ENCODE measurements at regions not wholly inside any gene's neighbourhood (a gene's known extent, or its start where the extent isn't known, plus 50 kb on each side); places are given as distances from the start of the nearest gene placed in this dataset.
"Not testable (repeated sequence)": the region's sequence is repeated elsewhere in the genome, so short reads cannot be mapped to it uniquely, and the experiment has no call there.

- DNase-seq (ENCODE audit: low spot score): no peak
Measured at GRCh38 chr3:26145769-26146168, 355.9 kb downstream of the OXSM start.

DNA sequence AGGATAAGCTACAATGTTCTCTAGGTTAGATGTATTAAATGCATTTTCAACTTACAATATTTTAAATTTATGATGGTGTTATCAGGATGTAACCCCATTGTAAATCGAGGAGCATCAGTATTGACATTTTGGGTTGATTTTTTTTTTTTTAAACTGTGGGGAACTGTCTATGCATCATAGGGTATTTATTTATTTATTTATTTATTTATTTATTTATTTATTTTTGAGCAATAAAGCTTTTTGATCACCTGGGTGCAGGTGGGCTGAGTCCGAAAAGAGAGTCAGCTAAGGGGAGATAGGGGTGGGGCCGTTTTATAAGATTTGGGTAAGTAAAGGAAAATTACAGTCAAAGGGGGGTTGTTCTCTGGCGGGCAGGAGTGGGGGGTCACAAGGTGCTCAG, 367.5 kb downstream of the OXSM start:
- not testable (repeated sequence) for DNase-seq (ENCODE audit: low spot score)

GRCh38 chr3:26171006-26171405, 381.1 kb downstream of the OXSM start:
- DNase-seq (ENCODE audit: low spot score): no peak

DNA sequence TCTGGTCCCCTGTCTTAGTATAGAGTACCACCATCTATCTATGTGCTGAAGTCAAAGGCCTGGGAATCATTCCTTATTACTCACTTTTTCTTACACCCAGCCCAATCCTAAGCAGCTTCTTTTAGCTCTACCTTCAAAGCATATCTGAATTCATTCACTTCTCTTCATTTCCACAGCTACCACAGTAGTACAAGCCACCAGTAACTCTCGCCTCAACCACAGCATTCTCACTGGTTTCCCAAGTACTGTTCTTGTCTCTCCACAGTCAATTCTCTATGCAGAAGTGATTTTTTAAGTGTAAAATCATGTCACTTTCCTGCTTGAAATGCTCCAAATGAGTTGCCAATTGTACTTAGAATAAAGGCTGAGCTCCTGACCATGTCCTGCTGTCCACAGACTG, 401.7 kb downstream of the OXSM start:
- no peak for DNase-seq (ENCODE audit: low spot score)

DNA sequence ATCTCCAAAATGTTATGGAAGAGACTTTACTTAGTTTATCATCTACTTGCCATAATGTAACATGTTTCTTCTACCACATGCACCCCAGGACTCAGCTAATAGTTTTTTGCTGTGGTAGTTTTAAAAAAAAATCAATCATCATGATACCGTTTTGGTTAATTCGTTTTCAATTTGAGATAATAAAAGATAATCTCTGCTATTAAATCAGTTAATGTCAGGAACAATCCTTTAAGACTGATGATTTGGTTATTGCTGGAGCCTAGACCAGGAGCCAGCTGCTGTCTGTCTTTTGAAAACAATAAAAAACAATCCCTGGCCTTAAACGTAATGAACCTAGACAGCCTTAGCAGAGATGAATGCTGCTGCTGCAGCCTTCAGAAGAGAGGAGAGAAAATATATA, 403.7 kb downstream of the OXSM start:
- no peak for DNase-seq (ENCODE audit: low spot score)

GRCh38 chr3:26196781-26197180, 406.9 kb downstream of the OXSM start:
- DNase-seq (ENCODE audit: low spot score): no peak

GRCh38 chr3:26198609-26199008, 408.7 kb downstream of the OXSM start:
- no peak for DNase-seq (ENCODE audit: low spot score)

DNA sequence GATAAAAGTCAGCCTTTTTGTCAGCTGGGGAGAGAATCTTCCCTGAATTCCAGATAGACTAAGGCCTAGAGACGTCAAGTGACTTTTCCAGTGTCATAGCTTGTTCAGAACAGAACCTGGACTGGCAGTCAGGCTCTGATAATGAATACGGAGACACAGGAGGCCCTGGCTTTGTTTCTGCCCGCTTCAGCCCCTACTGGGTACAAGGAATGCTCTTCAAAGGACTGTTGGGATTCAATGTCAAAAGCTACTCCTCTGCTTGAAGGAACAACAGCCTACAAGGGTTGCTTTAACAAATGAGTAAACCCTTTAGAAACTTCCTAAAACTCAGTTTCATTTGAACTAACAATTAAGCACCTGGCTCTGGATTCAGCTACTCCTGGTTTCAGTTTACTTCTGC, 412.3 kb downstream of the OXSM start:
- no peak for DNase-seq (ENCODE audit: low spot score)

DNA sequence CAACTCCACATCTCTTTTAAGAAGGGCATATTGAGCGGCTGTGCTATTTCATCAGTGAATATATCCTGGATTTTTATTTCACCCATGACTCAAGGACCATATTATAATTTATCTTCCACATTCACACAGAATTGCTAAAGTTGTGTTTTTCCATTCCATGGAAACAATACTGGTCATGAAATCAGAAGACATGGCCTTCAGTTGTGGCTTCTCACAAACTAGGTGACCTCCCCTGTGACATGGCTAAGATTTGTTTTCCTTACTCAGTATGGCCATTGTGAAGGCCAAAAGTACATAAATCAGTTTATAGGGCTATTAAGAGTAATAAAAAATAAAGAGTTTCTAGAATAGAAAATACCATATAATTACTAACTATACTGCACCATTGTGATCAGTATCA, 415.6 kb downstream of the OXSM start:
- DNase-seq (ENCODE audit: low spot score): no peak

- no peak for DNase-seq (ENCODE audit: low spot score)
Measured at GRCh38 chr3:26208201-26208600, 414.4 kb upstream of the LRRC3B start.

DNA sequence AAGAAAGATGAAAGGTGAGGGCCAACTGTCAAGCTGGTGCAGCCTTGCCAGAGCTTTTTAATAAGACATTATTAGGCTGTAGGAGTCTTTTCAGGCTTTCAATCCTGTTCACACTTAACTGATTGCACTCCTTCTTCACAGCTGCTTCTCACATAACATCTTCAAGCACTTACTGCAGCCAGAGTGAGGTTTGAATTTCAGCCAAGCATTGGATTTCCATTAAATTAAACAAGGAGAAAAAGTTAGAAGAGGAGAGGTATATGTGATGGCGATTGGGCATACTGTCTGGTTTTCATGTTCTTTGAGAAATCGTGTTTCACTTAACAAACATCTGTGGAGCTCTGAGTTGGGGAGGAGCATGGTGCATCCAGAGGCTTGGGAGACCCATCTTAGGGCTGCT, 392.8 kb upstream of the LRRC3B start:
- no peak for DNase-seq (ENCODE audit: low spot score)

- DNase-seq (ENCODE audit: low spot score): no peak
Measured at GRCh38 chr3:26233374-26233773, 389.2 kb upstream of the LRRC3B start.

DNA sequence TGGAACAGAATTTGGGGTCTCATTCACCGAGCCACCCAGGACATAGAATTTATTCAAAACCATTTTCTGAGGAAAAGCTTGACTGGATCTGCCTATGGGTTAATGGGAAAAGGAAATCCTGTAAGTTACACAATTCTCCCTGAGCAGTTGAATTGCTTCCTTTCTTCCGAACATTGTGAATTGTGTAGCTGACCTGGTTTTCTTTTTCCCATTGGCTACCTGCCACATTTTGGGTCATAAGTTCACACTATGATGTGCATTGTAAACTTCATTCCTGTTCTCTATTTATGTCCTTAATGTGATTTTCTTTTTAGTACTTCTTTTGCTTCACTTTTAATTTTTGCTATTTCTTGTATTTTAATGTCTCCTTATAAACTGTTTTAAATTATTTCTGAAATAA, 386.0 kb upstream of the LRRC3B start:
- DNase-seq (ENCODE audit: low spot score): no peak

- no peak for DNase-seq (ENCODE audit: low spot score)
Measured at GRCh38 chr3:26237036-26237682, 385.4 kb upstream of the LRRC3B start.

DNA sequence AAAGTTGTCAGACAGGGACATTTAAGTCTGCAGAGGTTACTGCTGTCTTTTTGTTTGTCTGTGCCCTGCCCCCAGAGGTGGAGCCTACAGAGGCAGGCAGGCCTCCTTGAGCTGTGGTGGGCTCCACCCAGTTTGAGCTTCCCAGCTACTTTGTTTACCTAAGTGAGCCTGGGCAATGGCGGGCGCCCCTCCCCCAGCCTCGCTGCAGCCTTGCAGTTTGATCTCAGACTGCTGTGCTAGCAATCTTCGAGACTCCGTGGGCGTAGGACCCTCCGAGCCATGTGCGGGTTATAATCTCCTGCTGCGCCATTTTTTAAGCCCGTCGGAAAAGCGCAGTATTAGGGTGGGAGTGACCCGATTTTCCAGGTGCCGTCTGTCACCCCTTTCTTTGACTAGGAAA, 378.0 kb upstream of the LRRC3B start:
- DNase-seq (ENCODE audit: low spot score): not testable (repeated sequence)

GRCh38 chr3:26245236-26245635, 377.3 kb upstream of the LRRC3B start:
- DNase-seq (ENCODE audit: low spot score): no peak

DNA sequence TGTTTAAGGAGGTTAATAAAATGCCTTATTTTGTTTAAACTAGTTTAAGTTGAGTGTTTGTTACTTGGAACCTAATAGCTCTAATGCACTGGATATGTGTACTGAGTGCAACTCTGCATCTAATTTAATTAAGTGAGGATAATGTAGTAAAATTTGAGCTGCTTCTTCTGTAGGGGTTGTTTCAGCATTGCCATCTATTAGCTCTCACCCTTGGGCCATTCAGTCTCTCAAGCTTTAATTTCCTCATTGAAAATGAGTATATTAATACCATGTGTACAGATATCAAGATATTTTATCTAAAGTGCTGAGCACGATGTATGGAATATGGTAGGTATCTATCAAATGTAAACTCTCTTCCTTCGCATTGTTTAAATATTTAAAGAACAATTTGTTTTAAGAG, 375.7 kb upstream of the LRRC3B start:
- no peak for DNase-seq (ENCODE audit: low spot score)

GRCh38 chr3:26247712-26248111, 374.9 kb upstream of the LRRC3B start:
- no peak for DNase-seq (ENCODE audit: low spot score)

GRCh38 chr3:26252001-26252400, 370.6 kb upstream of the LRRC3B start:
- DNase-seq (ENCODE audit: low spot score): no peak

DNA sequence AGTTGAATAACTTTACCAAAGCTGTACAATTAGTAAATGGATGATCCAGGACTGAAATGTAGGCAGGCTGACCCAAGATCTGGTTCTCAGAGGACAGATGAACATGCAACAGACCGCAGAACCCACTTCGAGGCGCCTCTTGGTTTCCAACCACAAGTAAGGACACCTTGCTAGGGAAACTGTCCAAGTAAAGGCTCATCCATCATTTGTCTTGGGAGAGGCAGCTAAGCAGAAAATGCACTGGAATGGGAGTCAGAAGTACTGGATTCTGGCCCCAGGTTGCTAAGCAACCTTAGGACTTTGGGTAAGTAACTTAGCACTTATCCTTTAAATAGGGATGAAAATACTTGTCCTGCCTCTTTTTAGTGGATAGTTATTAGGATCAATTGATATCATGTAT, 366.3 kb upstream of the LRRC3B start:
- no peak for DNase-seq (ENCODE audit: low spot score)

- DNase-seq (ENCODE audit: low spot score): no peak
Measured at GRCh38 chr3:26259176-26259575, 363.4 kb upstream of the LRRC3B start.

DNA sequence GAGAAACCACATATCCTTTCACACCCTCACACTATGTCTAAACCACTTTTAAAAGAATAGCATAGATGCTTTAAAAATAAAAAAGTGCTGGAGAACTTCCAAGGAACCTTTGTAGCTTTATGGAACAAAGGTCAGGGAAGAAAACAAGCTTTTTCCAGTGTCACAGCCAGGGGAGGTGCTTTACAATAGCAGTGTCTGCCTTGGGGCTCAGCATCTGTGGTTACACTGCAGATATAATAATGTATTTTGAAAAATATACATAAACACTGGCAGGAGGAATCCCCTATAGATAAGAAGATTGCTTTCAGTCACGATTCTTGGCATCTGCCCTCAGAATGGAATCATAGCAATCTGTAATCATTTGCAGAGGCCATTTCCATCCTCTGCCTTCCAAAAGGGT, 362.4 kb upstream of the LRRC3B start:
- DNase-seq (ENCODE audit: low spot score): no peak

GRCh38 chr3:26264708-26265107, 357.9 kb upstream of the LRRC3B start:
- DNase-seq (ENCODE audit: low spot score): no peak

GRCh38 chr3:26271848-26272247, 350.7 kb upstream of the LRRC3B start:
- no peak for DNase-seq (ENCODE audit: low spot score)

DNA sequence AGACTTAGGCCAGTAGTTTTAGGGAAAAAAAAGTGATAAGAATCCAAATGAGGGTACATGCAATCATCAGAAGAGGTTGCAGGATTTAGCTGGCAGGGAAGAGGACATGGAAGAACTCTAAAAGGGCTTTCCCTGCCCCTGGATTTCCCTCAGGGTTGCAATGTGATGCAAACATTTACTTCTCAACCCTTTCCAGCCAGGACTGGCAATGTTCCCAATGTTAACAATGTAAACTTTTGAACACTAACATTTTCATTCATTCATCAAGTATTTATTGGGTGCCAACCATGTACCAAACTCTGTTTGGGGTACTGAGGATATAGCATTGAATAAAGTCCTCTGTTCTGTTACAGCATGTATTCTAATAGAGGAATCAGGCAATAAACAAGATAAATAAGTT, 349.4 kb upstream of the LRRC3B start:
- DNase-seq (ENCODE audit: low spot score): no peak
